NCI-H526 treated with DMSO at 0.1 percent for 48 hours (cell line): ENCODE measurements at regions not wholly inside any gene's neighbourhood (a gene's known extent, or its start where the extent isn't known, plus 50 kb on each side); places are given as distances from the start of the nearest gene placed in this dataset.

Experiments
- DNase-seq: peaks from one replicate; lab custom pipeline; 2025; lab: John Stamatoyannopoulos, UW

- DNase-seq, result no peak
Measured at GRCh38 chr1:82423174-82423815, 622.6 kb downstream of the ADGRL2 start.

- DNase-seq, result no peak
Measured at GRCh38 chr1:82421782-82422181, 621.0 kb downstream of the ADGRL2 start.

- no peak for DNase-seq
Measured at GRCh38 chr1:82420584-82420983, 619.9 kb downstream of the ADGRL2 start.

- DNase-seq, result no peak
Measured at GRCh38 chr1:82411605-82412004, 610.9 kb downstream of the ADGRL2 start.

- DNase-seq, result no peak
Measured at GRCh38 chr1:82405333-82405732, 604.6 kb downstream of the ADGRL2 start.

GRCh38 chr1:82401116-82401515 lies 600.4 kb downstream of the ADGRL2 start:
- no peak for DNase-seq

GRCh38 chr1:82400521-82400920 lies 599.8 kb downstream of the ADGRL2 start:
- no peak for DNase-seq

GRCh38 chr1:82399093-82399492 lies 598.4 kb downstream of the ADGRL2 start:
- no peak for DNase-seq

GRCh38 chr1:82398357-82398756 lies 597.6 kb downstream of the ADGRL2 start:
- no peak for DNase-seq

GRCh38 chr1:82395440-82395839 lies 594.7 kb downstream of the ADGRL2 start:
- DNase-seq, result no peak

GRCh38 chr1:82392946-82393345 lies 592.2 kb downstream of the ADGRL2 start:
- no peak for DNase-seq

GRCh38 chr1:82392513-82392912 lies 591.8 kb downstream of the ADGRL2 start:
- no peak for DNase-seq

GRCh38 chr1:82391712-82392111 lies 591.0 kb downstream of the ADGRL2 start:
- no peak for DNase-seq

- no peak for DNase-seq
Measured at GRCh38 chr1:82390627-82391026, 589.9 kb downstream of the ADGRL2 start.

- no peak for DNase-seq
Measured at GRCh38 chr1:82388679-82389078, 587.9 kb downstream of the ADGRL2 start.

- DNase-seq, result peak; percentile 9
Measured at GRCh38 chr1:82387012-82387366, 586.3 kb downstream of the ADGRL2 start.

GRCh38 chr1:82386365-82387011 lies 585.8 kb downstream of the ADGRL2 start:
- no peak for DNase-seq

- no peak for DNase-seq
Measured at GRCh38 chr1:82384776-82385175, 584.0 kb downstream of the ADGRL2 start.

- DNase-seq, result no peak
Measured at GRCh38 chr1:82377201-82377884, 576.6 kb downstream of the ADGRL2 start.

- no peak for DNase-seq
Measured at GRCh38 chr1:82373710-82374109, 573.0 kb downstream of the ADGRL2 start.

- DNase-seq, result no peak
Measured at GRCh38 chr1:82371844-82372498, 571.2 kb downstream of the ADGRL2 start.

- DNase-seq, result no peak
Measured at GRCh38 chr1:82367456-82367855, 566.7 kb downstream of the ADGRL2 start.

GRCh38 chr1:82366689-82367088 lies 566.0 kb downstream of the ADGRL2 start:
- DNase-seq, result no peak
